ENCODE measurements at regions not wholly inside any gene's neighbourhood (a gene's known extent, or its start where the extent isn't known, plus 50 kb on each side); places are given as distances from the start of the nearest gene placed in this dataset.
"Not testable (repeated sequence)": the region's sequence is repeated elsewhere in the genome, so short reads cannot be mapped to it uniquely, and the experiment has no call there.

DNA sequence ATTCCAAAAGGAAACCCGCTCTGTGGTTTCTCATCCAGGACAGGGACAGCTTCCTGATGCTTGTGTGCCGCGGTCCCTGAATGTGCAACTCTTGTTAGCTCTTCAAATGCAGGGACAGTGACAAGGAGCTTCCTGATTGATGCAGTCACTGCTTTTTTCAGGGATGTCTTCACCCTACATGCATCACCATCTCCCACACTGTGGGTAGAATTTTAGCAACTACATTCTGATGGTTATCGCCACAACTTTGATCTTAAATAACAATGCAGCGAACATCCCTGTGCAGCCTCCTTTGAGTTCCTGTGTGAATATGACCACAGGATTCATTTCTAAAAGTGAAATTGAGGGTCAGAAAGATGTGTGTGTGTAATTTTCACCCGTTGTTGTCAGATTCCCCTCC is 115.0 kb downstream of the GGTLC2 start:
- no peak for DNase-seq

DNA sequence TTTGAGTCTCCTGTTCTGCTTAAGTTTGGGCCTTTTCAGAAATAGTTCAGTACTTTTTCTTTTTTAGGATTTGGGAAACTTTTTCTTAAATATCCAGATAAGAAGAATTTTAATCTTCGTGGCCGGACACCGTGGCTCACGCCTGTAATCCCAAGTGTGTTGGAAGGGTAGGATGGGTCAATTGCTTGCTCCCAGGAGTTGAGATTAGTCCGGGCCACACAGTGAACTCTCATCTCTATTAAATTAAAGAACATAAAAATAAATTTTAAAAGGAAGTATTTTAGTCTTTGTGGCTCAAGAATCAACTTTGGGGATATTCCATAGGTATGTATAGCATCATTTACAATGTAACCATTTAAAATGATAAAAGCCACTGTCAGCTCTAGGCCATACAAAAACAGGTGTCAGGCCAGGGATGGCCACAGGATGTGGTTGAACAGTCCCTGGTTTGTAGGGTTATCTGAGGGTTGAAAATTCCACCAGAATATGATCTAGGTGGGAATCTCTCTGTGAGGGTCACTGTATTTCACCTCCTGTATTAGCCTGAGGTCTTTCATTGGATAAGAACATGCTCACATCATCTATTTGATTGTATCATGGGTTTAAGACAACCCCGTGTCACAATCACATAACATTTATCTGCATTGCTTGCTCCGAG is 115.6 kb downstream of the GGTLC2 start:
- DNase-seq: no peak

DNA sequence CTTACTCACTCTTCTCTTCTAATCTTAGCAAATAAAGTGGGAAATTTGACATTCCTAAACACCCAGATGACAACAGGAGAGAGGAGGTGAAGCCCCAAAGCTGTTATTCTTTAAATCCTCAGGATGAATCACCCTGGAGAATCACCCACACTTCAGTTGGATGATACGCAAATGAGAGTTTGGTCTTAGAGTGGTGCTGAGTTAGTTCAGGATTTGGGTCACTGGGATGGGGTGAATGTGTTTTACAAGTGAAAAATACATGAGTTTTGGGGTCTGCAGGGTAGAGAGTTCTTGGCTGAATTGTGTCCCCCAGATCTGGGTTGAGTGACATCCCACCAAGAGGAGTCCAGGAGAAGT is 117.2 kb downstream of the GGTLC2 start:
- no peak for DNase-seq

DNA sequence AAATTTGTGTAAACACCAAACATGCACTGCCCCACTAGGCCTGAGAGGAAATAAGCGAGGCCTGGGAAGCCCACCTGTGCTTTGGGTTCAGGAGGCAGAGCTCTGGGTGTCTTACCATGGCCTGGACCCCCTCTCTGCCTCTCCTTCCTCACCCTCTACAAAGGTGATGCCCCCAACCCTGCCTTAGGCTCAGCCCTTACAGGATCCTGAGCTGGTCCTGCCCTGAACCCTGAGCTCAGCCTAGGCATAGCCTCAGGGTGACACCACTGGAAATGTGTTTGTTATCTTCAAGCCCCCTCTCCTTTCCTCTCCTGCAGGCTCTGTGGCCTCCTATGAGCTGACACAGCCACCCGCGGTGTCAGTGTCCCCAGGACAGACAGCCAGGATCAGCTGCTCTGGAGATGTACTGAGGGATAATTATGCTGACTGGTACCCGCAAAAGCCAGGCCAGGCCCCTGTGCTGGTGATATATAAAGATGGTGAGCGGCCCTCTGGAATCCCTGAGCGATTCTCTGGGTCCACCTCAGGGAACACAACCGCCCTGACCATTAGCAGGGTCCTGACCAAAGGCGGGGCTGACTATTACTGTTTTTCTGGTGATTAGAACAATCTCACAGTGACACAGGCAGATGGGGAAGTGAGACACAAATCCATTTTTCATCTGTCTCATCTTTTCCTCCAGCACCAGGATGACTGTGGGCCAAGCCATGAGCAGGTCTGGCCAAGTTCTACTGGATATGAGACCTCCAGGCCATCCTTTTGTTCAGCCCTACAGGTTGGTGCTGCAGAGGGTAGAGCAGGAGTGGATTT is 117.8 kb downstream of the GGTLC2 start:
- no peak for DNase-seq

DNA sequence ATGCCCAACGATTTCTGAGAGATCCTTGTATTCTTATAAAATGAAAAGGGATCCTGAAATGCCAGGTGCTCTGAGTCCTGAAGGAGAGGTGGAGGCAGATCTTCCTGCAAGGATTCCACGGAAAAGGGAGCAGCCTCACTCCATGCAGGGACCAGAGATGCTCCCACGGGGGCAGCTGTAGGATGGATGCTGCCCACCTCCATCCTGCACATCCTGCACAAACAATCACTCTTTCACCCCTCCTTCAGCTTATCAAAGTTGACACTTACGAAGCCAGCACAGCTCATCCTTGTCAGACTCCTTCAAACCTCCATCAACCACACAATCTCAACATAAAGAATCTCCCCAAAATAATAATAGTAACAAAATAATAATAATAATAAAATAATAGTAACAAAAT is 119.1 kb downstream of the GGTLC2 start:
- DNase-seq: no peak

DNA sequence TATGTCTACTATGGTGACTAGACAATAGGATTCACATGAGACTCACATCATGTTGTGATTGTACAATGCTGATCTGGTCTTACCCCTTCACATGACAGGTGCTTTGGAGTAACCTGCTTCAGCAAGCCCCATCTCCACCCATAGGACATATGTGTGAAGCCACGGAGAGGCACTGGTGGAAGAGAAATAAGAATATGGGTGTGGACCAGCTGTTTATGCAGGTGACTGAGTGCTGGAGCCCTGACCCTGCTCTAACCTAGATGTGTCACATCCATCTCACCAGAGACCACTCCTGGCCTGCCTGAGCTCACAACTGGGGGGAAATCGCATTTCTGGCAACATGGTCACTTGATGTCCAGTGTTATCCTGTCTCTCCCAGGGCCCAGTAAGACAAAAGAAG is 119.7 kb downstream of the GGTLC2 start:
- no peak for DNase-seq

DNA sequence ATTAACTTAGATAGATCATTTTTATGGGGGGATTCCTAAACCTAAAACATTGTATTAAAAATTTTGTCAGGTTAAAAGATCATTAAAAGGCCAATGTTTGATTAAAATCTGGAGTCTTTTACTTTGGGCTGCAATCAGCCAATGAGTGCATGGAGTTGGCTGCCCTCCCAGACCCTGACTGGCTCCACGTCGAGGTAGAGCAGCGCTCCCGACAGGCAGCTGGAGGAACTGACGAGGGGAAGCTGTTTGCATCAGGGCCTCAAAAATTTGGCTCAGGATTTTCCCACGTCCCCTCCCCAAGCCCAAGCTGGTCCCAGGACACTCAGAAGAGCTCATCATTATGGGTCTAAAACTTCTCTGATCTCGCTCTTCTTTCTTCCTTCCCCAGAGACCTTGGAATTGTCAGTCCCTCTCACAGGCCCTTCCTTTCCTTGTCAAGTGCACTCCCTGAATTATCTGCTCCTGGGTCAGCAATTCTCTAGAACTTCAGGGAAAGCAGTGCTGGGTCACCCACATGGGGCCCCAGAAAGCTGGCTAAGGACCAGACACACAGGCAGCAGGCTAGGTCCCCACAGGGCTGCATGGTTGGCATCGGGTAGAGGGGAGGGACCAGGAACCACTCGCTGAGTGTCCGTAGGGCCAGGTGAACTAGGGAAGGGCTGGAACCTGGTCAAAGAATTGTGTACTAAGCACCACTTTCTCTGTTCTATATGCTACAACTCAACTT is 119.6 kb upstream of the IGLL5 start:
- no peak for DNase-seq

DNA sequence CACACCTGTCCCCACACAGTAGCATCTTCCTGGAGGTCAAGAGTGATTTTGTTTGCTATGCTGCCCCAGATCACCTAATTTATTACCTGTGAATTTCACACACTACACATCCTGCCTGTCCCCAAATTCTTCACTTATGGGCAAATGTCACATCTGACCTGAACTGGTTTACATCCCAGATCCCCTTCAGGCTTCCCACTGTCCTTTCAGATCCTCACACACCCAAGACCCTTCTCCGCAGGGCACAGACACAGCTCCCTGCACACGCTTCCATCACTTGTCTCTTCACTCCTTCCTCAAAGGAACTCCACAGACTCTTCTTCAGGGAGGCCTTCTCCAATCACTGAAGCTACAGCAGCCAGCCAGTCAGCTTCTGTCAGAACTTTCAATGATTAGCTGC is 118.7 kb upstream of the IGLL5 start:
- no peak for DNase-seq

DNA sequence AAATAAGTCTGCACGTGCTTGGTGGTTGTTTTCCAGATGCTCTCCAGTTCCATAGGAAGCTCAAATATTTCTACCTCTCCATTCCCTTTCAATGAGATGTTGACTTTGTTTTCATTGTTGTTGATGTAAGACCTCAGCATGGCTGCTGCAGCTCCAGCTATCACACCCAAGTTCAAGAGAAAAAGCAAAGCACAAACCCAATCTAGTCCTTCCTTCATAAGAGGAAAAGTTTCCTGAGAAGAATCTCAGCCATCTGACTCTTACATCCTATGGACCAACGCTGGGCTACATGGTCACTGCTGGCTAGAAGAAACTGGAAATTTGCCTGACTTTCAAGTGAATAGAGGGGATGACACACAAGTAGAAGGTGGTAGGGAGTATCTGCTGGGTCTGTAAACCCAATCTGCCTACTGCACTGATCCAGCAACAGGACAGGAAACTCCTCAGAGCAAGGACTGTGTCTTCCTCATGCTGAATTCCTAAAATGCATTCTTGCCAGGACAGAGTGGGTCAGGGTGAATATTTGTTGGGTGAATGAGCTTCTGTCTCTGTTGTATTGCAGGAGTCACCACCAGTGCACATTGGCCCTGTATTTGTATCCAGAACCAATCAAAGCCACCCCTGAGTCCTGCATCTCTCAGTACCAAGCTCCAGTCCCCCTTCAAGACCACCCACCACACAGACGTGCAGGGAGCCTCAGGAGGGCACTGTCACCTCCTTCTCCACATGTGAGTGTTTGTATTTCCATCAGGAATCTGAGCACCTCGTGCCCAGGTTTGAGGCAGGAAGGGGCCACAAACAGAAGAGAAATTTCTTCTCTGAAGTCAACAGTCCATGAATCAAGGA is 118.0 kb upstream of the IGLL5 start:
- no peak for DNase-seq

DNA sequence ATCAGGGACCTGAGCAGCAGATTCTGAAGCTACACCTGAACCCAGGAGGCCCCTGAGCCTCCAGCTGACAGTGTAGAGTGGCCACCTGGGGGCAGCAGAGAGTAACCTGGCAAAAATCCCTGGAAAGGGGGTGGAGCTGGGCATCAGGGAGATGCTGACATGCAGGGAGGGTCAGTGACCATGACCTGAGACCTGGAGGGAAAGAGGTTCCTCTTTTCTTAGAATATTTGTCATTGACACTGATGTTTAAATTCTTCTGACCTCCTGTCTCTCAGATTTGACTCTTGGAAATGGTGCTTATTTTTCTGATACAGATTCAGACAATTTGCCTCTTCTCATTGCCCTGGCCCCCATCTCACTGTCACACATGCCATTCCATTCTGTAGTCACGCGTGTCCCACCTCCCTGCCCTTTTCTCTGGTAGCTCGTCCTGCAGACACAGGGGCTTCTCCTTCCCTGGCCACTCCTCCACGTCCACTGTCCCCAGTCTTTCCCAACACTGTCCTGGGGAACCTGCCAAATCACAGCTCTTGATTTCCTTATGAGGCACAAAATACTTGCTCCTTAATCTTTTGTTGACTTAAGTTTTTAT is 117.2 kb upstream of the IGLL5 start:
- DNase-seq: peak in 2 of 4 experiments; percentile 7 to 9

DNA sequence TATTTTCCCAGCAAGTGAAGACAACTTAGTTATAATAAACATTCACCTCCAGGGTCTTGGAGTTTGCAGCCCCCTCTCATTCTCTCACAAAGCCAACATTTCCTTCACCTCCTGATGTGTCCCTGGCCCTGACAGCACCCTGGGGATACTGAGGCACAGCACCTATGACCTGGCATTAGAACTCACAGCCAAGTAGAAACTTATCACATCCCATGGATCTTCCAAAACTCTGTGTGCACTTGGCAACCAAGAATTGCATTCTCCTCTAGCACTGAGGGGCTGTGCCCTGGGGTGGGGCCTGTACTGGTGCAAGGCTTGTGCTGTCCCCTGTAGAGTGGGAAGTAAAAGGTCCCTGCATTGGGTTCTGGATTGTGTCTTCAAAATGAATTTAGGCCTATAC is 116.7 kb upstream of the IGLL5 start:
- DNase-seq: no peak

DNA sequence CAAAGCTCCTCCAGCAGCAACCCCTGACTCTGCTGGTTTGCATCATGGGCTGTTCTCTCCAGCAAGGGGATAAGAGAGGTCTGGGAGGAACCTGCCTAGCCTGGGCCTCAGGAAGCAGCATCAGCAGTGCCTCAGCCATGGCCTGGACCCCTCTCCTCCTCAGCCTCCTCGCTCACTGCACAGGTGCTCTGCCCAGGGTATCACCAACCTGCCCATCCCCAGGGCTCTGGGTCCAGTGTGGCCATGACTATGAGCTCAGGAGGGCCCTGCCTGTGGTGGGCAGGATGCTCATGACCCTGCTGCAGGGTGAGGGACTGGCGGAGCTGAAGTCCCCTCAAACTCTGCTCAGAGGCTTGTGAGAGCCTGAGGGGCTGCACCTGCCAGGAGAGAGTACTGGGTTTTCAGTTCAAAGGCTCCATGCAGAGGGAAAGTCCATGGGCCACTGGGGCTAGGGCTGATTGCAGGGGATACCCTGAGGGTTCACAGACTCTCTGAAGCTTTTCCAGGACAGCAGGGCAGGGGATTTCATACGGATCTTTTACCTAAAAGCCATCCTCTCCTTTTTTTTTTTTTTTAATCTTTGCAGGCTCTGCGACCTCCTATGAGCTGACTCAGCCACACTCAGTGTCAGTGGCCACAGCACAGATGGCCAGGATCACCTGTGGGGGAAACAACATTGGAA is 115.8 kb upstream of the IGLL5 start:
- DNase-seq: no peak

DNA sequence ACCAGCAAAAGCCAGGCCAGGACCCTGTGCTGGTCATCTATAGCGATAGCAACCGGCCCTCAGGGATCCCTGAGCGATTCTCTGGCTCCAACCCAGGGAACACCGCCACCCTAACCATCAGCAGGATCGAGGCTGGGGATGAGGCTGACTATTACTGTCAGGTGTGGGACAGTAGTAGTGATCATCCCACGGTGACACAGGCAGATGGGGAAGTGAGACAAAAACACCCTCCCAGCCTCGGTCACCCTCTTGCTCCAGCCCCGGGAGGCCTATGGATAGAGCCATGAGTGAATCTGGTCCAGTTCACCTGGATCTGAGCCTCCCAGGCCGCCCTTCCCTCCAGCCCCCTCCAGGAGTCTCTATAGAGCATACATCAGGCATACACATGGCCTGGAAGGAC is 115.2 kb upstream of the IGLL5 start:
- DNase-seq: no peak

DNA sequence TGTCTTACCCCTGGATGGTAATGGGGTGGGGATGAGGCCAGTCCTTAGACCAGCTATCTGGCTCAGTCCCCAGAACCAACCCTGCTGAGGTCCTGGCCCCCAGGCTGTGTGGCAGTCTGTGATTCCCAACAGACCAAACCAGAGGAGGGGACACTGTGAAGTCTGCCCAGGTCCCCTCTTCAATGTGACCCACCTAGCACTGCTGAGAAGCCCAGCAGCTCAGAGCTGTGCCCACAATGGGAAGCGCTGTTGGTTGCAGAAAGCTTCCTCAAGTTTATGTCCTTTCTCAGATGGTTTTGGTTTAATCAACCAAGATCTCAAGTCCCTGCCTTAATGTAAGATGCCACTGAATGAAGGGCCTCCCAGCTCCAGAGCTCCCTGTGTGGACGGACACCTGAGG is 114.7 kb upstream of the IGLL5 start:
- no peak for DNase-seq

DNA sequence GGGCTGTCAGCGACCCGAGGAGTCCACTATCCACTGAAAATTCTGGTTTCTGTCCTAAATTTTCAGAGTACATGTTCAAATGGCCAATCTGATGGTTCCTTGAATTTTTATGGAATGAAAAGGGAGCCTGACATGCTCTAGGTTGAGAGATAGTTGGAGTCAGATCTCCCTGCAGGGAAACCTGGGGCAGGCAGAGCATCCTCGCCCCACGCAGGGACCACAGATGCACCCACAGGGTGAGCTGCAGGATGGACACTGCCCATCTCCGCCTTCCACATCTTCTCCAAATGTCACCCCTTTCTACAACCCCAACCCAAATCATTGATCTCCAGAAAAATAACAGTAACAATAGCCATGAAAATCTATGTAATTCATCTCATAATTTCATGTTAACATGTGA is 114.2 kb upstream of the IGLL5 start:
- DNase-seq: no peak

DNA sequence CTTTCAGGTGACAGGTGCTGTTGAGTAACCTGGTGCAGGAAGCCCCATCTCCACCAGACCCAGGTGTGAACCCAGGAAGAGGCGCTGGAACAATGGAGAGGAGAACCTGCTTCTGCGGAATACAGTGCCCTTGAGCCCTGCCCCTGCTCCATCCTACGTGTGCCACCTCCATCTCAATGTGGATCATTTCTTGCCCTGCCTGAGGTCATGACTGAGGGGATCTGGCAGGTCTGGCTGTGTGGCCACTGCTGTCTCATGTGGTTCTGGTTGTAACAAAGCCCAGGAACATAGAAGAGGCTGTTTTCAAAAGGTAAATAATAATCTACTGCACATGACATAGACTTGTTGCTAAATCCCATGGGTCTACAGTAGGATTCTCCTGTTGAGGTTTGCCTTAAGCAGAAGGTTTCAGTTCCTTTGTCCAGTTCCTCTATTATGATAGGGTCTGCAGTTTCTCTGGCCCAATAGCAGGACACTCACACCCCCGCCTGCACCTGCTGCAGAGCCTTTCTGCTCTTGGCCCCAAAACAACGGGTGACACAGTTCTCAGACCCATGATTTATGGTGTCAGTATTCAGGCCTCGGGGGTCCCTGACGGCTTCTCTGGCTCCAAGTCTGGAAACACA is 113.5 kb upstream of the IGLL5 start:
- DNase-seq: no peak

DNA sequence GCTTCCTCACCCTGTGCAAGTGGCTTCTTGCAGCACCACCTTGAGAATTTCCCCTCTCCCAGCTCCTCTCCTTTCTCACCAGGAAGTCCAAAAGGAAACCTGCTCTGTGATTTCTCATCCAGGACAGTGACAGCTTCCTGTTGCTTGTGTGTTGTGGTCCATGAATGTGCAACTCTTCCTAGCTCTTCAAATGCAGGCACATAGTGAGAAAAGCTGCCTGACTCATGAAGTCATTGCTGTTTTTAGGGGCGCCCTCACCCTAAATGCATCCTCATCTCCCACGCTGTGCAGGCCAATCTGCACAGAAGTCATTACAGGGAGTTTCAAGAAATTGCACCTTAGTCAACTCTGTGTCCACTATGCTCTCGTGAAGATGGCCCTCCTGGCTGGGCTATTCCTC is 112.9 kb upstream of the IGLL5 start:
- DNase-seq: not testable (repeated sequence)

DNA sequence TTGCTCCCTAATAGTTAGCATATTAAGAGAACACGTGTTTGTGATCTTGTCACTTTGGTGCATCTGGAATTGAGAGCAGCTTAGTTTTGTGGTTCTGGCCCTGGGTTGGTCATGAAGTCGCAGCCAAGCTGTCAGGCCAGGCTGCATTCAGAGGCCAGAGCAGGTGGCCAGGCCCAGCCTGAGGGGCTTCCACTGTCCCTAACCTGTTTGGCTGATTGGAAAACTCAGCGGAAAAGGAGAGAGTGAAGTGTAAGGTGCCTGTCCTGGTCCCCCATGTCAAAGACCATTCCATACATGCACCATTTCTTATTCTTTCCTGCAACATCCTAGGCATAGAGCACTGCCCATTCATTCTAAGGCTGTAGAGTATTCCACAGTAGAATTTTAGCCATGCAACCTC is 111.5 kb upstream of the IGLL5 start:
- DNase-seq: no peak

DNA sequence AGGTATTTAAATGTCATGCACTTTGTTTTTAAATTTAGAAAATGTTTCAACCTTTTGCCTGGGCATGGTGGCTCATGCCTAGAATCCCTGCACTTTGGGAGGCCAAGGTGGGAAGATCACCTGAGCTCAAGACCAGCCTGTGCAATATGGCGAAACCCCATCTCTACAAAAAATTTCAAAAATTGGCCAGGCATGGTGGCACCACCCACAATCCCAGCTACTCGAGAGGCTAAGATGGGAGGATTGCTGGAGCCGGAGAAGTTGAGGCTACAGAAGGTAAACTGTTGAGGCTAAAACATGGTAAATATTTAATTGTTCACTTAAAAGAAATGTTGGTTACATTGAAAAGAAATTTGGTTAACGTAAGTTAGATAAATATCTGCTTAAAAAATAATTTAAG is 108.4 kb upstream of the IGLL5 start:
- DNase-seq: no peak

DNA sequence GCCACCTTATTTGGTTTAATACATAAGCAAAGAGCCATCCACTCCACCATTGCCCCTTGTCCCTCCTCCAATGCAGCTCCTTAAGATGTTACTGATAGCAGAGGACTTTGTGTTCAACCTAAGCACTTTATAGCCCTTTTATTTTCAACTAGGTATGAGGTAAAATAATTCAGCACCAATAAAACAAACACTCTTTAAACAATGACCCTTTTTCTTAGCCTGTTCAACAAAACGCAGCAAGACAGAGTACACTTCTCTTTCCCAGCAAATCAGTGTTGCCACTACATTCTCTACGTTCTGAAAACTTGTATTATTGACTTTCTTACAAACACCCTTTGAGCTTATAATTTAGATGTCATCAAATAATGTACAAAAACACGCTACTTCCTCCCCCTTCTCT is 104.0 kb upstream of the IGLL5 start:
- DNase-seq: no peak

DNA sequence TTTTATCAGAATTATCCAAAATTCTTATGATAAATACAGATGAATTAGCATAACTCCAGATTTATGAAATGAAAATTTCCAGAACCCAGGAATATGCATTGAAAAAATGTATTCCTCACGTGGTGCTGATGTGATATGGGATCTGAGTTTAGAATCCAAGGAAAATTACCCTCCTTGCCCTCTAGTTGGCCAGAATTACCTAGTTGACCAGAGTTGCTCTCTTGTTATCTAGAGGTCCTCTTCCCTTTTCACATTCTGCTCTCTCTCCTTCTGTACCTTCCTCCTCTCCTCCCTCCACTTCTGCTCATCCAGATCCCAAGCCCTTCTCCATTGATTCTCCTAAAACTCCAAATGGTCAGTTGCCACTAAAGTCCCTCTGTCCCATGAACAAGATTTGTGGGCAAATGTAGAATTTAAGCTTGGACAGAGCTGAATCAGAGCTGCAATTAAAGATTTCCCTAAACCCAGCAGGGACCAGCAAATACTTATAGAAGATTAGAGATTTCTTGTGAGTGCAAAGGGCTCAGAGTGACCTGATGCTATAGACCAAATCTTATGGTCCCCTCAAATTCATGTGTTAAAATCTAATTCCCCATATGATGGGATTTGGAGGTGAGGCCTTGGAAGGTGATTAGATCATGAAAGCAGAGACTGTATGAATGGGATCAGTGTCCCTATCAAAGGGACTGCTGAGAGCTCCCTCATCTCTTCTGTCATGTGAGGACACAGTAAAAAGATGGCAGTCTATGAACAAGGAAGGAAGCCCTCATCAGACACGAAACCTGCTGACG is 103.2 kb upstream of the IGLL5 start:
- DNase-seq: no peak
